Vagina (tissue), 2 donors: ENCODE measurements at regions not wholly inside any gene's neighbourhood (a gene's known extent, or its start where the extent isn't known, plus 50 kb on each side); places are given as distances from the start of the nearest gene placed in this dataset.

Experiments used
- DNase-seq, 2 donors: peaks; one replicate each; pipeline ENCODE4 v3.0.0-alpha.2; 2017; ENCODE audit errors: extremely low spot score in 2 of 2
- H3K27ac ChIP-seq: fragments of 200-600 bp; sonication (generic); one replicate; pipeline ENCODE4 v1.5.1; 2019
- H3K27me3 ChIP-seq: fragments of 200-600 bp; sonication (generic); one replicate; pipeline ENCODE4 v1.5.1; 2019
- H3K36me3 ChIP-seq, 2 donors: fragments of 200-600 bp; sonication (generic); one replicate each; pipeline ENCODE4 v1.5.1; 2017 to 2019
- H3K4me1 ChIP-seq: fragments of 200-600 bp; sonication (generic); one replicate; pipeline ENCODE4 v1.5.1; 2019
- H3K4me3 ChIP-seq, 2 donors: fragments of 200-600 bp; sonication (generic); 1 replicate in 1 of 2; 2 replicates in 1 of 2; pipeline ENCODE4 v1.5.1; 2016 to 2019
- H3K9me3 ChIP-seq: fragments of 200-600 bp; sonication (generic); one replicate; pipeline ENCODE4 v1.5.1; 2019
- CTCF ChIP-seq, 3 experiments: fragments of 450-650 bp in 2 of 3; fragments of 200-600 bp in 1 of 3; sonication (generic) in 1 of 3; IDR thresholded peaks; one replicate each; pipeline ENCODE4 v1.5.1; 2017 to 2019; ENCODE audit warnings: antibody characterized with exemption in 3 of 3, mild to moderate bottlenecking in 2 of 3, moderate library complexity in 2 of 3
- POLR2A ChIP-seq, 2 donors: fragments of 450-650 bp; IDR thresholded peaks; one replicate each; pipeline ENCODE4 v1.6.1; 2017; ENCODE audit warnings: antibody characterized with exemption in 2 of 2, mild to moderate bottlenecking in 2 of 2, moderate library complexity in 2 of 2
- POLR2AphosphoS5 ChIP-seq, 2 donors: sonication (generic); formaldehyde crosslinking; IDR thresholded peaks; one replicate each; pipeline ENCODE4 v1.9.0; 2017; ENCODE audit warnings: antibody characterized with exemption in 2 of 2, mild to moderate bottlenecking in 2 of 2, low read depth in 1 of 2; ENCODE audit not compliant: insufficient read depth in 1 of 2
- intact Hi-C: fragments of 100-400 bp; cut with DNase I; formaldehyde crosslinking; loops from one replicate; pipeline ENCODE4 v1.15.1; 2023

- no peak overlapping the region for H3K4me3 ChIP-seq
- H3K27ac ChIP-seq = no peak overlapping the region
- intact Hi-C loops = loop anchor here (10.0 kb wide), 1 partner anchor 238 kb away; no protein-coding TSS in a partner anchor
- no peak for DNase-seq
- no peaks in the 10 kb centered on the region for H3K27me3 ChIP-seq
- no peaks in the 10 kb centered on the region for H3K36me3 ChIP-seq
- H3K9me3 ChIP-seq = no peaks in the 10 kb centered on the region
- no peak for TF ChIP-seq CTCF (IDR thresholded peaks at IDR 0.05)
- no peak for TF ChIP-seq POLR2AphosphoS5 (IDR thresholded peaks at IDR 0.05; ENCODE audit: insufficient read depth in 1 of 2, low read depth in 1 of 2)
- TF ChIP-seq POLR2A (IDR thresholded peaks at IDR 0.05) = no peak
- no peaks in the 10 kb centered on the region for H3K4me1 ChIP-seq
These were observed 289.8 kb upstream of the DACH1 start for GRCh38 chr13:72156760-72157159.

- TF ChIP-seq CTCF (IDR thresholded peaks at IDR 0.05) = no peak
- TF ChIP-seq POLR2A (IDR thresholded peaks at IDR 0.05) = no peak
- no peak for TF ChIP-seq POLR2AphosphoS5 (IDR thresholded peaks at IDR 0.05; ENCODE audit: insufficient read depth in 1 of 2, low read depth in 1 of 2)
- Histone ChIP-seq H3K27me3 (no peaks in the 10 kb centered on the region), H3K9me3 (no peaks in the 10 kb centered on the region), H3K27ac (no peak overlapping the region), H3K36me3 (no peaks in the 10 kb centered on the region), H3K4me3 (no peak overlapping the region), H3K4me1 (no peaks in the 10 kb centered on the region)
- DNase-seq = no peak
- intact Hi-C loops = loop anchor here (10.0 kb wide), 1 partner anchor 242 kb away; no protein-coding TSS in a partner anchor
These were observed 286.3 kb upstream of the DACH1 start for GRCh38 chr13:72153272-72153671.

- Histone ChIP-seq H3K36me3 (no peaks in the 10 kb centered on the region), H3K4me1 (no peaks in the 10 kb centered on the region), H3K27me3 (no peaks in the 10 kb centered on the region), H3K9me3 (no peaks in the 10 kb centered on the region), H3K4me3 (no peak overlapping the region), H3K27ac (no peak overlapping the region)
- intact Hi-C loops = loop anchor here (10.0 kb wide), 1 partner anchor 244 kb away; no protein-coding TSS in a partner anchor
- no peak for DNase-seq
- no peak for TF ChIP-seq CTCF (IDR thresholded peaks at IDR 0.05)
These were observed 284.2 kb upstream of the DACH1 start for GRCh38 chr13:72151241-72151640.

- no peak for DNase-seq
- no peaks in the 10 kb centered on the region for H3K4me1 ChIP-seq
- H3K9me3 ChIP-seq = no peaks in the 10 kb centered on the region
- H3K4me3 ChIP-seq = no peak overlapping the region
- TF ChIP-seq CTCF (IDR thresholded peaks at IDR 0.05) (no peak), POLR2A (IDR thresholded peaks at IDR 0.05) (no peak), POLR2AphosphoS5 (IDR thresholded peaks at IDR 0.05; ENCODE audit: insufficient read depth in 1 of 2, low read depth in 1 of 2) (no peak)
- no peaks in the 10 kb centered on the region for H3K36me3 ChIP-seq
- no peak overlapping the region for H3K27ac ChIP-seq
- H3K27me3 ChIP-seq = no peaks in the 10 kb centered on the region
- intact Hi-C loops = loop anchor here (10.0 kb wide), 1 partner anchor 244 kb away; no protein-coding TSS in a partner anchor
These were observed 283.5 kb upstream of the DACH1 start for GRCh38 chr13:72150502-72150901.

- Histone ChIP-seq H3K36me3 (no peaks in the 10 kb centered on the region), H3K4me3 (no peak overlapping the region), H3K27ac (no peak overlapping the region), H3K4me1 (no peaks in the 10 kb centered on the region), H3K9me3 (no peaks in the 10 kb centered on the region), H3K27me3 (no peaks in the 10 kb centered on the region)
- no peak for TF ChIP-seq CTCF (IDR thresholded peaks at IDR 0.05)
- TF ChIP-seq POLR2A (IDR thresholded peaks at IDR 0.05) = no peak
- TF ChIP-seq POLR2AphosphoS5 (IDR thresholded peaks at IDR 0.05; ENCODE audit: insufficient read depth in 1 of 2, low read depth in 1 of 2) = no peak
- intact Hi-C loops = loop anchor here (10.0 kb wide), 1 partner anchor 245 kb away; no protein-coding TSS in a partner anchor
- no peak for DNase-seq
These were observed 282.7 kb upstream of the DACH1 start for GRCh38 chr13:72149701-72150100.
